Endothelial cell of umbilical vein (primary cell): ENCODE measurements at regions not wholly inside any gene's neighbourhood (a gene's known extent, or its start where the extent isn't known, plus 50 kb on each side); places are given as distances from the start of the nearest gene placed in this dataset.

Experiments
- BruUV-seq: library from RNA; stranded (reverse); fragments of 400-500 nt; replicated peaks from 2 replicates; lab custom pipeline; 2021; lab: Mats Ljungman, UMichigan
- CTCF ChIA-PET: fragments of 300-600, 350-600 bp; sonication (Branson Sonifier 250); formaldehyde crosslinking; loops from one replicate; lab custom pipeline; 2021; ENCODE audit warnings: antibody characterized with exemption, inconsistent platforms; lab: Charles Lee
- POLR2A ChIA-PET: fragments of 300-600, 350-600 bp; sonication (Branson Sonifier 250); formaldehyde crosslinking; loops from one replicate; lab custom pipeline; 2021; ENCODE audit warnings: antibody characterized with exemption, inconsistent platforms; lab: Charles Lee
- DNase-seq: peaks from one replicate; pipeline ENCODE4 v3.0.0-alpha.2; 2011; ENCODE audit warnings: low read depth, low spot score
- FAIRE-seq: peaks from 2 replicates; lab custom pipeline; 2011; peaks lifted over from hg19 to GRCh38; lab: Jason Lieb, UNC
- H2AFZ ChIP-seq: 2 replicates; pipeline ENCODE4 v1.6.0; 2012; ENCODE audit warnings: low read depth, low read length, control low read depth, inconsistent platforms
- H3K27ac ChIP-seq: 2 replicates; pipeline ENCODE4 v1.5.1; 2011; ENCODE audit warnings: low read depth, mild to moderate bottlenecking, control low read depth, low read length, moderate library complexity; ENCODE audit not compliant: insufficient read depth
- H3K27me3 ChIP-seq, 2 experiments: 2 replicates each; pipeline versions ENCODE4 v1.6.0 to v1.6.1; 2011; ENCODE audit warnings: low read length in 2 of 2, mixed read lengths in 1 of 2; ENCODE audit not compliant: control insufficient read depth in 2 of 2, insufficient read depth in 2 of 2
- H3K36me3 ChIP-seq, 2 experiments: 2 replicates in 1 of 2; 3 replicates in 1 of 2; pipeline ENCODE4 v1.5.1; 2011; ENCODE audit warnings: low read length in 2 of 2, mild to moderate bottlenecking in 1 of 2, moderate library complexity in 1 of 2; ENCODE audit not compliant: control insufficient read depth in 2 of 2, insufficient read depth in 2 of 2; ENCODE audit errors: extremely low read depth in 1 of 2
- H3K4me1 ChIP-seq: 3 replicates; pipeline ENCODE4 v1.5.1; 2011; ENCODE audit warnings: mild to moderate bottlenecking, low read length; ENCODE audit not compliant: control insufficient read depth, insufficient read depth; ENCODE audit errors: extremely low read depth
- H3K4me2 ChIP-seq: 2 replicates; pipeline ENCODE4 v1.6.1; 2011; ENCODE audit warnings: low read length, control low read depth, mixed read lengths; ENCODE audit not compliant: insufficient read depth
- H3K4me3 ChIP-seq, 3 experiments: fragments of 200-600 bp in 1 of 3; sonication (generic), shearing (Covaris generic) in 1 of 3; replicated peaks in 1 of 3; 2 replicates each; pipeline ENCODE4 v1.5.1; 2011 to 2016; ENCODE audit warnings: control low read depth in 3 of 3, low read length in 3 of 3, mild to moderate bottlenecking in 2 of 3, inconsistent platforms in 1 of 3, low read depth in 1 of 3, moderate library complexity in 1 of 3; ENCODE audit not compliant: insufficient read depth in 1 of 3
- H3K79me2 ChIP-seq: 2 replicates; pipeline ENCODE4 v1.6.0; 2012; ENCODE audit warnings: low read length, inconsistent platforms; ENCODE audit not compliant: control insufficient read depth, insufficient read depth
- H3K9ac ChIP-seq: replicated peaks from 2 replicates; pipeline ENCODE3; 2011; ENCODE audit warnings: low read length, control low read depth; ENCODE audit not compliant: insufficient read depth; ENCODE audit errors: extremely low read depth
- H3K9me1 ChIP-seq: replicated peaks from 3 replicates; pipeline ENCODE4 v1.6.0; 2011; ENCODE audit warnings: mild to moderate bottlenecking, low read length; ENCODE audit not compliant: control insufficient read depth, insufficient read depth; ENCODE audit errors: extremely low read depth
- H3K9me3 ChIP-seq: replicated peaks from 2 replicates; pipeline ENCODE4 v1.5.1; 2012; ENCODE audit warnings: low read length, inconsistent platforms; ENCODE audit not compliant: control insufficient read depth, insufficient read depth
- H4K20me1 ChIP-seq: replicated peaks from 2 replicates; pipeline ENCODE3; 2011; ENCODE audit warnings: mild to moderate bottlenecking, low read length; ENCODE audit not compliant: control insufficient read depth, insufficient read depth; ENCODE audit errors: extremely low read depth
- EZH2 ChIP-seq: IDR thresholded peaks from 2 replicates; pipeline ENCODE4 v1.6.1; 2012; ENCODE audit warnings: borderline replicate concordance, low read depth, mild to moderate bottlenecking, moderate library complexity, low read length, inconsistent platforms; ENCODE audit not compliant: severe bottlenecking
- FOS ChIP-seq: IDR thresholded peaks from 2 replicates; pipeline ENCODE4 v1.6.1; 2011; ENCODE audit warnings: mild to moderate bottlenecking, low read length, moderate library complexity, borderline replicate concordance; ENCODE audit not compliant: insufficient read depth
- GATA2 ChIP-seq: IDR thresholded peaks from 2 replicates; pipeline ENCODE4 v1.7.0; 2011; ENCODE audit warnings: low read depth, mild to moderate bottlenecking, moderate library complexity, mixed read lengths, low read length; ENCODE audit not compliant: insufficient read length, insufficient read depth
- JUN ChIP-seq: IDR thresholded peaks from 2 replicates; pipeline ENCODE4 v1.6.1; 2011; ENCODE audit warnings: borderline replicate concordance, low read depth; ENCODE audit not compliant: insufficient read length, insufficient read depth
- MYC ChIP-seq: IDR thresholded peaks from one replicate; pipeline ENCODE4 v1.6.1; 2011; ENCODE audit warnings: mild to moderate bottlenecking, low read depth, low read length
- POLR2A ChIP-seq: IDR thresholded peaks from 2 replicates; pipeline ENCODE4 v1.6.1; 2012; ENCODE audit warnings: low read depth, mild to moderate bottlenecking, control low read depth, low read length
- POLR2AphosphoS5 ChIP-seq: IDR thresholded peaks from 2 replicates; pipeline ENCODE4 v1.6.1; 2012; ENCODE audit warnings: low read depth, mild to moderate bottlenecking, control low read depth, low read length, moderate library complexity; ENCODE audit not compliant: insufficient read depth
- dilution Hi-C: fragments of 300-500 bp; cut with MboI; formaldehyde crosslinking; loops from one replicate; pipeline ENCODE4 v1.15.0; 2019; ENCODE audit warnings: low sequenced_read_pairs; ENCODE audit not compliant: extremely low pct_ligation_motif_present
- intact Hi-C: fragments of 100-400 bp; cut with micrococcal nuclease; formaldehyde crosslinking; loops from one replicate; pipeline ENCODE4 v1.10.0; 2022
- TF ChIP-seq, protein P1 (sequence below): IDR thresholded peaks from 2 replicates; pipeline ENCODE4 v1.6.1; 2011; ENCODE audit not compliant: insufficient read depth, insufficient read length
- TF ChIP-seq, protein P2 (sequence below), 2 donors: IDR thresholded peaks; 1 replicate in 1 of 2; 2 replicates in 1 of 2; pipeline ENCODE4 v1.5.1; 2011; ENCODE audit warnings: low read length in 2 of 2, mild to moderate bottlenecking in 2 of 2, moderate library complexity in 2 of 2, control low read depth in 1 of 2, inconsistent platforms in 1 of 2, low read depth in 1 of 2; ENCODE audit not compliant: insufficient read depth in 1 of 2; ENCODE audit errors: extremely low read depth in 1 of 2

DNA sequence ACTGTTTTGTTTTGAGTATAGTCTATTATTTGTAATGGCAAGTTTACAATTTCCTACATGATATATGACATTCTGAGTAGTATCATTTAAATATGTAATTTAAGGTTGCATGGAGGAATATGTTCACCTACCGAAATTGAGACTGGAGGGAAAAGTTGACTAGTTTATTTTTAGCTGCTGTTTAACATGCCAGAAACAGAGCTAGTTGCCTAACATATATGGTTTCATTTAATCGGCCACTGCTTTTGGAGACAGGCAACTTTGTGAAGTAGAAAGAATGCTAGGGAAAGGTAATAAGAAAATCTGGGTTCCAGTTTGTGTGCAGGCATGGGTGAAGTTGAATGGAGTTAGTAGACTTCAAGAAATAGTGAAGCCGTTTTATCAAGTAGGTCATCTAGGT is 342.1 kb upstream of the CBLB start:
- Histone ChIP-seq H3K79me2 (no peaks in the 10 kb centered on the region), H3K36me3 (no peaks in the 10 kb centered on the region), H3K9ac (no peak overlapping the region), H3K4me3 (no peak overlapping the region), H3K4me2 (no peak overlapping the region), H2AFZ (no peak overlapping the region), H3K4me1 (peaks cover 13% of the 10 kb centered on the region), H3K27ac (no peak overlapping the region), H3K9me1 (no peaks in the 10 kb centered on the region), H3K9me3 (no peaks in the 10 kb centered on the region), H3K27me3 (no peaks in the 10 kb centered on the region), H4K20me1 (no peaks in the 10 kb centered on the region)
- no TSS peak for BruUV-seq
- POLR2A ChIA-PET: no interaction called here
- no peak for FAIRE-seq
- no peak for TF ChIP-seq GATA2
- CTCF ChIA-PET: no interaction called here
- intact Hi-C loops: no loop called here
- dilution Hi-C loops: no loop called here
- no peak for DNase-seq

DNA sequence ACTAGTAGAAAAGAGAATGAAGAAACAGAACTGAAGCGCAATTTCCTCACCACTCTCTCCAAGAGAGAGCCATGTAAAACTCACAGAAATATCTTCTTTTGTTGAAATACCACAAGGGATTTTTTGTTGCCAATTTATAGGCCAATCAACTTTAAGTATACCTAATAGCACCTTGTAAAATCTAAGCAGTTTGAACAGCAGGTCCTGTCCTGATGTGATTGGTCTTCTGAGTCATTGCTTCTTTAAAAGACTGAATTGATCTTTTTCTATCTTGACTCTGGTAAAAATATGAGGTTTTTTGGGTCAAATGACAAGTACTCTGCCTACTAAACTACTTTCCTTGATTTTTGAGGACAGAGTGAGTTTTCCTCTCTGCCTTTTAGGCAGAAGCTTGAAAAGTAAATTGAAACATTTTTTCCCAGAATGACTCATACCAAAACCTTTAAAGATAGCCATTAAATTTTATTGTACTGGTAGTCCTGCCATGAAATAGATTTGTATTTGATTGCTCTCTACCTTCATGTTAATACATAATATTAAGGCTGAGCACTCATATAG is 343.9 kb upstream of the CBLB start:
- no peaks in the 10 kb centered on the region for H3K36me3 ChIP-seq
- TF ChIP-seq JUN (no peak), FOS (no peak), POLR2AphosphoS5 (no peak), POLR2A (no peak), MYC (no peak), EZH2 (no peak), GATA2 (no peak)
- TF ChIP-seq, protein P1, sequence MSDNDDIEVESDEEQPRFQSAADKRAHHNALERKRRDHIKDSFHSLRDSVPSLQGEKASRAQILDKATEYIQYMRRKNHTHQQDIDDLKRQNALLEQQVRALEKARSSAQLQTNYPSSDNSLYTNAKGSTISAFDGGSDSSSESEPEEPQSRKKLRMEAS: no peak
- TF ChIP-seq, protein P2, sequence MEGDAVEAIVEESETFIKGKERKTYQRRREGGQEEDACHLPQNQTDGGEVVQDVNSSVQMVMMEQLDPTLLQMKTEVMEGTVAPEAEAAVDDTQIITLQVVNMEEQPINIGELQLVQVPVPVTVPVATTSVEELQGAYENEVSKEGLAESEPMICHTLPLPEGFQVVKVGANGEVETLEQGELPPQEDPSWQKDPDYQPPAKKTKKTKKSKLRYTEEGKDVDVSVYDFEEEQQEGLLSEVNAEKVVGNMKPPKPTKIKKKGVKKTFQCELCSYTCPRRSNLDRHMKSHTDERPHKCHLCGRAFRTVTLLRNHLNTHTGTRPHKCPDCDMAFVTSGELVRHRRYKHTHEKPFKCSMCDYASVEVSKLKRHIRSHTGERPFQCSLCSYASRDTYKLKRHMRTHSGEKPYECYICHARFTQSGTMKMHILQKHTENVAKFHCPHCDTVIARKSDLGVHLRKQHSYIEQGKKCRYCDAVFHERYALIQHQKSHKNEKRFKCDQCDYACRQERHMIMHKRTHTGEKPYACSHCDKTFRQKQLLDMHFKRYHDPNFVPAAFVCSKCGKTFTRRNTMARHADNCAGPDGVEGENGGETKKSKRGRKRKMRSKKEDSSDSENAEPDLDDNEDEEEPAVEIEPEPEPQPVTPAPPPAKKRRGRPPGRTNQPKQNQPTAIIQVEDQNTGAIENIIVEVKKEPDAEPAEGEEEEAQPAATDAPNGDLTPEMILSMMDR (IDR thresholded peaks at IDR 0.05; ENCODE audit: extremely low read depth in 1 of 2, insufficient read depth in 1 of 2, low read depth in 1 of 2, low read length in 2 of 2): no peak
- H3K9ac ChIP-seq: no peak overlapping the region
- dilution Hi-C loops: no loop called here
- ChIA-PET POLR2A (no interaction called here), CTCF (interaction anchor here (1.1 kb wide), 1 partner anchor 852 kb away, joined by 4 read pairs; no protein-coding TSS in a partner anchor)
- H3K27me3 ChIP-seq: no peaks in the 10 kb centered on the region
- H3K4me3 ChIP-seq: no peak overlapping the region
- no TSS peak for BruUV-seq
- DNase-seq (no peak), FAIRE-seq (no peak)
- H2AFZ ChIP-seq: no peak overlapping the region
- no peaks in the 10 kb centered on the region for H3K4me1 ChIP-seq
- H4K20me1 ChIP-seq: no peaks in the 10 kb centered on the region
- H3K4me2 ChIP-seq: no peak overlapping the region
- no peaks in the 10 kb centered on the region for H3K9me3 ChIP-seq
- H3K9me1 ChIP-seq: no peaks in the 10 kb centered on the region
- intact Hi-C loops: no loop called here
- H3K79me2 ChIP-seq: no peaks in the 10 kb centered on the region
- no peak overlapping the region for H3K27ac ChIP-seq
